ENCODE measurements at regions not wholly inside any gene's neighbourhood (a gene's known extent, or its start where the extent isn't known, plus 50 kb on each side); places are given as distances from the start of the nearest gene placed in this dataset.

- Histone ChIP-seq H3K4me3 (no peak overlapping the region), H3K4me1 (no peaks in the 10 kb centered on the region), H3K27ac (no peak overlapping the region), H3K36me3 (no peaks in the 10 kb centered on the region), H3K9me3 (peaks cover 0 to 5% (median under 1%) of the 10 kb centered on the region in 11 donors), H3K27me3 (peaks cover 0 to 4% (median 0%) of the 10 kb centered on the region in 7 donors)
- no peak for TF ChIP-seq CTCF (IDR thresholded peaks at IDR 0.05)
- 89 to 90% methylated on average over 5 of the region's 5 CpGs for WGBS, 2 donors
- intact Hi-C loops (cut with DNase I): no loop called here
- DNase-seq: no peak
- ATAC-seq: no peak
Observed at GRCh38 chr2:72038524-72038923, 109.1 kb downstream of the CYP26B1 start.

- DNase-seq: no peak
- ATAC-seq: no peak
- Histone ChIP-seq H3K27me3 (peaks cover 0 to 4% (median 0%) of the 10 kb centered on the region in 7 donors), H3K36me3 (no peaks in the 10 kb centered on the region), H3K4me1 (no peaks in the 10 kb centered on the region), H3K4me3 (no peak overlapping the region), H3K9me3 (no peaks in the 10 kb centered on the region), H3K27ac (no peak overlapping the region)
- 91 to 97% methylated on average over 5 of the region's 5 CpGs for WGBS, 2 donors
- no peak for TF ChIP-seq CTCF (IDR thresholded peaks at IDR 0.05)
- intact Hi-C loops (cut with DNase I): no loop called here
Observed at GRCh38 chr2:72037261-72037666, 110.4 kb downstream of the CYP26B1 start.

- H3K9me3 ChIP-seq: no peaks in the 10 kb centered on the region
- ATAC-seq (no peak), DNase-seq (no peak)
- H3K36me3 ChIP-seq: no peaks in the 10 kb centered on the region
- TF ChIP-seq CTCF (IDR thresholded peaks at IDR 0.05): no peak
- H3K27ac ChIP-seq: no peak overlapping the region
- no peaks in the 10 kb centered on the region for H3K4me1 ChIP-seq
- 97 to 98% methylated on average over 6 of the region's 6 CpGs for WGBS, 2 donors
- peaks cover 0 to 4% (median 0%) of the 10 kb centered on the region in 7 donors for H3K27me3 ChIP-seq
- H3K4me3 ChIP-seq: no peak overlapping the region
- intact Hi-C loops (cut with DNase I): no loop called here
Observed at GRCh38 chr2:72036595-72036994, 111.1 kb downstream of the CYP26B1 start.

- H3K36me3 ChIP-seq: no peaks in the 10 kb centered on the region
- ATAC-seq (no peak), DNase-seq (no peak)
- TF ChIP-seq CTCF (IDR thresholded peaks at IDR 0.05): no peak
- no peaks in the 10 kb centered on the region for H3K9me3 ChIP-seq
- 92 to 95% methylated on average over 3 of the region's 3 CpGs for WGBS, 2 donors
- H3K4me1 ChIP-seq: no peaks in the 10 kb centered on the region
- H3K27me3 ChIP-seq: peaks cover 0 to 4% (median 0%) of the 10 kb centered on the region in 7 donors
- H3K27ac ChIP-seq: no peak overlapping the region
- H3K4me3 ChIP-seq: no peak overlapping the region
- intact Hi-C loops (cut with DNase I): no loop called here
Observed at GRCh38 chr2:72036173-72036545, 111.5 kb downstream of the CYP26B1 start.
